PC-3 (cell line): ENCODE measurements at regions not wholly inside any gene's neighbourhood (a gene's known extent, or its start where the extent isn't known, plus 50 kb on each side); places are given as distances from the start of the nearest gene placed in this dataset.

Experiments used
- ATAC-seq: fragments of 200-7000 bp; cut with Tn5 transposase; 2 replicates; pipeline ENCODE4 v1.9.1; 2020; ENCODE audit warnings: mild to moderate bottlenecking, moderate library complexity
- BruUV-seq: library from RNA; stranded (reverse); fragments of 400-500 nt; replicated peaks from 2 replicates; lab custom pipeline; 2021; lab: Mats Ljungman, UMichigan
- CTCF ChIA-PET: fragments of 300-600 bp; sonication (Branson Sonifier 250); formaldehyde crosslinking; loops from one replicate; lab custom pipeline; 2022; ENCODE audit warnings: antibody characterized with exemption; lab: Charles Lee
- POLR2A ChIA-PET: fragments of 300-600 bp; sonication (Branson Sonifier 250); formaldehyde crosslinking; loops from one replicate; lab custom pipeline; 2022; ENCODE audit warnings: antibody characterized with exemption; ENCODE audit not compliant: unreplicated experiment; lab: Charles Lee
- DNase-seq: peaks from one replicate; pipeline ENCODE4 v3.0.0-alpha.2; 2015
- H2AFZ ChIP-seq: fragments of 300-600 bp; sonication (generic); 2 replicates; pipeline ENCODE4 v1.6.0; 2016; ENCODE audit warnings: antibody characterized with exemption, low read length
- H3F3A ChIP-seq: fragments of 300-600 bp; sonication (generic); one replicate; pipeline ENCODE4 v1.6.0; 2017; ENCODE audit warnings: antibody characterized with exemption, low read length, control low read depth, mild to moderate bottlenecking; ENCODE audit not compliant: unreplicated experiment
- H3K27ac ChIP-seq: fragments of 300-600 bp; sonication (generic); 2 replicates; pipeline ENCODE4 v1.5.1; 2016; ENCODE audit warnings: mild to moderate bottlenecking, low read length
- H3K27me3 ChIP-seq: fragments of 300-600 bp; sonication (generic); 2 replicates; pipeline ENCODE4 v1.6.1; 2016; ENCODE audit warnings: low read length, mixed read lengths
- H3K36me3 ChIP-seq: fragments of 300-600 bp; sonication (generic); 2 replicates; pipeline ENCODE4 v1.6.1; 2016; ENCODE audit warnings: low read depth, mixed run types, low read length, mixed read lengths
- H3K4me1 ChIP-seq: fragments of 300-600 bp; sonication (generic); 2 replicates; pipeline ENCODE4 v1.5.1; 2016; ENCODE audit warnings: low read length; ENCODE audit not compliant: insufficient read depth
- H3K4me2 ChIP-seq: fragments of 300-600 bp; sonication (generic); 2 replicates; pipeline ENCODE4 v1.6.0; 2016; ENCODE audit warnings: low read length
- H3K4me3 ChIP-seq: fragments of 300-600 bp; sonication (generic); 2 replicates; pipeline ENCODE4 v1.5.1; 2016; ENCODE audit warnings: mild to moderate bottlenecking, low read length, mixed read lengths
- H3K79me2 ChIP-seq: fragments of 300-600 bp; sonication (generic); 2 replicates; pipeline ENCODE4 v1.6.1; 2017; ENCODE audit warnings: low read length, mixed read lengths
- H3K9ac ChIP-seq: fragments of 300-600 bp; sonication (generic); 2 replicates; pipeline ENCODE4 v1.6.0; 2016; ENCODE audit warnings: mild to moderate bottlenecking, low read length
- H3K9me2 ChIP-seq: fragments of 300-600 bp; sonication (generic); replicated peaks from 2 replicates; pipeline ENCODE4 v1.6.1; 2016; ENCODE audit warnings: mixed run types, low read length, mixed read lengths
- H3K9me3 ChIP-seq: fragments of 300-600 bp; sonication (generic); 2 replicates; pipeline ENCODE4 v1.6.1; 2016; ENCODE audit warnings: low read length, mixed read lengths
- H4K20me1 ChIP-seq: fragments of 300-600 bp; sonication (generic); 2 replicates; pipeline ENCODE4 v1.6.1; 2016; ENCODE audit warnings: low read length, mixed read lengths
- EZH2 ChIP-seq: fragments of 300-600 bp; sonication (generic); IDR thresholded peaks from one replicate; pipeline ENCODE4 v1.6.1; 2017; ENCODE audit warnings: antibody characterized with exemption, mild to moderate bottlenecking, low read length; ENCODE audit not compliant: unreplicated experiment
- EZH2phosphoT487 ChIP-seq: fragments of 300-600 bp; sonication (generic); IDR thresholded peaks from 2 replicates; pipeline ENCODE4 v1.6.1; 2018; ENCODE audit warnings: mild to moderate bottlenecking, antibody characterized with exemption, low read length, borderline replicate concordance
- intact Hi-C: fragments of 100-400 bp; cut with micrococcal nuclease; formaldehyde crosslinking; loops from 2 replicates; pipeline ENCODE4 v1.9.0; 2023
- TF ChIP-seq, protein P1 (sequence below): fragments of 300-600 bp; sonication (generic); conservative IDR thresholded peaks from 2 replicates; pipeline ENCODE4 v1.5.1; 2017; ENCODE audit warnings: antibody characterized with exemption, low read depth, mild to moderate bottlenecking, low read length

DNA sequence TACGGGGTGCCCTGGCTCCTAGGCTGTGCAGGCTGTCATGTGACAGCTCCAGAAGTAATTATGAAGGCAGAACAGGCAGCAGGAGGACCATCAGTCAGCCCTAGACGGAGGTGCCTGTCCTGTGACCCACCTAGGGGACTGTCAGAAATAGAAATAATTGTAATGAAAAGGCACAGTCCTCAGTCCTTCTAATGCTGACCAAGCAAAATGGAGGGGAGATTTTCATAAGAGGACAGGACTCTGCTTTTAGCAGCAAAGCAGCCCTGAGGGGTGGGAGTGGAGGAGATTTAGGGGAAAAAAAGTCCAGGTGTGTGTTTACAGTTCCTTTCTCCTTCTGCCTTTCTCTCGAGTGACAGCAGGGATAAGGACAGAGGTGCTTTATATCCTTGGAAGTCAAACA is 108.3 kb upstream of the KIRREL3 start:
- ATAC-seq (no peak), DNase-seq (no peak)
- H3K27me3 ChIP-seq = peaks cover 38% of the 10 kb centered on the region
- H2AFZ ChIP-seq = no peak overlapping the region
- ChIA-PET POLR2A (no interaction called here), CTCF (no interaction called here)
- H3K4me3 ChIP-seq = no peak overlapping the region
- H3F3A ChIP-seq = no peaks in the 10 kb centered on the region
- H3K9me2 ChIP-seq = no peaks in the 10 kb centered on the region
- H4K20me1 ChIP-seq = no peaks in the 10 kb centered on the region
- H3K36me3 ChIP-seq = no peaks in the 10 kb centered on the region
- no peak overlapping the region for H3K4me2 ChIP-seq
- 0 out of 2 replicates have a peak, but pooled peaks cover 6% of the 10 kb centered on the region for H3K9me3 ChIP-seq
- H3K9ac ChIP-seq = no peak overlapping the region
- TF ChIP-seq EZH2 = no peak
- no peak for TF ChIP-seq EZH2phosphoT487
- TF ChIP-seq, protein P1, sequence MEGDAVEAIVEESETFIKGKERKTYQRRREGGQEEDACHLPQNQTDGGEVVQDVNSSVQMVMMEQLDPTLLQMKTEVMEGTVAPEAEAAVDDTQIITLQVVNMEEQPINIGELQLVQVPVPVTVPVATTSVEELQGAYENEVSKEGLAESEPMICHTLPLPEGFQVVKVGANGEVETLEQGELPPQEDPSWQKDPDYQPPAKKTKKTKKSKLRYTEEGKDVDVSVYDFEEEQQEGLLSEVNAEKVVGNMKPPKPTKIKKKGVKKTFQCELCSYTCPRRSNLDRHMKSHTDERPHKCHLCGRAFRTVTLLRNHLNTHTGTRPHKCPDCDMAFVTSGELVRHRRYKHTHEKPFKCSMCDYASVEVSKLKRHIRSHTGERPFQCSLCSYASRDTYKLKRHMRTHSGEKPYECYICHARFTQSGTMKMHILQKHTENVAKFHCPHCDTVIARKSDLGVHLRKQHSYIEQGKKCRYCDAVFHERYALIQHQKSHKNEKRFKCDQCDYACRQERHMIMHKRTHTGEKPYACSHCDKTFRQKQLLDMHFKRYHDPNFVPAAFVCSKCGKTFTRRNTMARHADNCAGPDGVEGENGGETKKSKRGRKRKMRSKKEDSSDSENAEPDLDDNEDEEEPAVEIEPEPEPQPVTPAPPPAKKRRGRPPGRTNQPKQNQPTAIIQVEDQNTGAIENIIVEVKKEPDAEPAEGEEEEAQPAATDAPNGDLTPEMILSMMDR = no peak
- intact Hi-C loops = no loop called here
- H3K4me1 ChIP-seq = no peaks in the 10 kb centered on the region
- no peak overlapping the region for H3K27ac ChIP-seq
- H3K79me2 ChIP-seq = no peaks in the 10 kb centered on the region
- no TSS peak for BruUV-seq

DNA sequence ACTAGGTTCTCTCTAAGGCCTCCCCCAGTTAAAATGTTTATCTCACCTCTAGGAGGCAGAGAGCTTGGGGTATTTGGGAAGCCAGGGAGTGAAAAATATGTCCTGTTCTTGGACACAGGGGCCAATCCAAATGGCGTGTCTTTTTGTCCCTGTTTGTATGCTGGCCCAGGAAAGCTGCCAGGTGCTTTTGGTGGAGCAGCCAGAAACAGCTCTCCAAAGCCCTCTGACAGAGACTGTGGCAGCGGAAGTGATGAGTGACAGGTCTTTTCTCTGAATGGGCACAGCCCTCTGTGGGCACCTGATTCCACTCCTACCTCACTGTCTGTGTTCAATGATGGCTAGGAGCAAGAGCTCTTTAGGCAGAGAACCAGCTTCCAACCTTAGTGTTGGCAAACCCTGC is 106.4 kb upstream of the KIRREL3 start:
- no peaks in the 10 kb centered on the region for H3K36me3 ChIP-seq
- H3K27me3 ChIP-seq = peaks cover 39% of the 10 kb centered on the region
- H3K9ac ChIP-seq = no peak overlapping the region
- no peaks in the 10 kb centered on the region for H3K9me2 ChIP-seq
- ATAC-seq (no peak), DNase-seq (no peak)
- ChIA-PET POLR2A (no interaction called here), CTCF (no interaction called here)
- no peak overlapping the region for H3K4me2 ChIP-seq
- no peaks in the 10 kb centered on the region for H4K20me1 ChIP-seq
- H3K4me1 ChIP-seq = no peaks in the 10 kb centered on the region
- H3F3A ChIP-seq = no peaks in the 10 kb centered on the region
- no peak overlapping the region for H3K4me3 ChIP-seq
- H2AFZ ChIP-seq = no peak overlapping the region
- 0 out of 2 replicates have a peak, but pooled peaks cover 6% of the 10 kb centered on the region for H3K9me3 ChIP-seq
- no TSS peak for BruUV-seq
- H3K79me2 ChIP-seq = no peaks in the 10 kb centered on the region
- TF ChIP-seq EZH2phosphoT487 (no peak), EZH2 (no peak)
- TF ChIP-seq, protein P1 = no peak
- intact Hi-C loops = no loop called here
- H3K27ac ChIP-seq = no peak overlapping the region

DNA sequence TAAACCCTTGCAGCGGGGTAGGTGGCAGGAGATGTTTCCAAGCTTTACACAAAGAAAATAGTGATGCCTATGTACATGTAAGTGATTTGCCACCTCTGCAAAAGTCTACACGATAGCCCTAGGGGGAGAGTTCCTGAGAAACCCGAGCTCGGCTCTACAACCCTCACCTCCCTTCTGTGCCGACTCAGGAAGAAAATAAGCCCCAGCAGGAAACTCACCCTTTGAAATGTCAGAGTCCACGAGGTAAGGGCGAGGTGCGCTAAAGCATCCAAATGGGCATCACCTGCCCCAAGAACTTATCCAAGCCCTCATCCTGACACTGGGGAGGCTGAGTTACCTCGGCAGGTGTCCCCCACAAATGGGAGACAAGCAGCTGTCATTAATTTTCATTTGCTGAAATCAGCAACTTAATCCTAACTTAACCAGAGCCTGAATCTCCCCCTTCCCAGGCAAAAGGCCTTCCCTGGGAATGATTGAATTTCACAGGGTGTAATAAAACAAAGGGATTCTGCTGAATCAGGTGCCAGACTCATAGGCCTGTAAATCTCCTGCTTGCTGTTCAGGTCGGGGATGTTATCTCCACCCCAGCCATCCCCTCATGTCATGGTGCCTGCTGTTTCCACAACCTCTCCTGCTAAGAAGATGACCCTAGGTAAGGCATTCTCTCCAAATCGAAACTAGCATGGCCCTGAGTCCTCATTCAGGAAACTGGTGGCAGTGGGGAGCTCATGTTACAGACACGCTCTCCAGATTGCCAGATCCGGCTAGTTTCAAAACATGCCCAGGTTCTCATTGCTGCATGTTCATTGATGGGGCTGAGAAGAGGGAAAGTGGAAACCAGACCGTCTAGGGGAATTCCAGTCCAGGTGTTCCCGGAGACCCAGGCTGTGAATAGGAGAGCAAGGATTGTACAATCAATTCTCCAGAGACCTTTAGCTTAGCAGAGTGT is 105.3 kb upstream of the KIRREL3 start:
- no peak for ATAC-seq
- H3K79me2 ChIP-seq = no peaks in the 10 kb centered on the region
- DNase-seq = no peak
- BruUV-seq = no TSS peak
- no peaks in the 10 kb centered on the region for H3K9me2 ChIP-seq
- POLR2A ChIA-PET = no interaction called here
- no peaks in the 10 kb centered on the region for H3K36me3 ChIP-seq
- no peak overlapping the region for H2AFZ ChIP-seq
- no peak overlapping the region for H3K9ac ChIP-seq
- CTCF ChIA-PET = no interaction called here
- no peaks in the 10 kb centered on the region for H3F3A ChIP-seq
- H3K27ac ChIP-seq = no peak overlapping the region
- H4K20me1 ChIP-seq = no peaks in the 10 kb centered on the region
- peaks cover 39% of the 10 kb centered on the region for H3K27me3 ChIP-seq
- no peak overlapping the region for H3K4me2 ChIP-seq
- 0 out of 2 replicates have a peak, but pooled peaks cover 4% of the 10 kb centered on the region for H3K9me3 ChIP-seq
- no peaks in the 10 kb centered on the region for H3K4me1 ChIP-seq
- H3K4me3 ChIP-seq = no peak overlapping the region
- TF ChIP-seq EZH2phosphoT487 (no peak), EZH2 (no peak)
- TF ChIP-seq, protein P1 = no peak
- intact Hi-C loops = no loop called here
